Endothelial cell of umbilical vein (primary cell): ENCODE measurements at regions not wholly inside any gene's neighbourhood (a gene's known extent, or its start where the extent isn't known, plus 50 kb on each side); places are given as distances from the start of the nearest gene placed in this dataset.

ENCODE experiments used
- GATA2 ChIP-seq: IDR thresholded peaks from 2 replicates; pipeline ENCODE4 v1.7.0; 2011; ENCODE audit warnings: low read depth, mild to moderate bottlenecking, moderate library complexity, mixed read lengths, low read length; ENCODE audit not compliant: insufficient read length, insufficient read depth
- POLR2A ChIP-seq: IDR thresholded peaks from 2 replicates; pipeline ENCODE4 v1.6.1; 2012; ENCODE audit warnings: low read depth, mild to moderate bottlenecking, control low read depth, low read length

DNA sequence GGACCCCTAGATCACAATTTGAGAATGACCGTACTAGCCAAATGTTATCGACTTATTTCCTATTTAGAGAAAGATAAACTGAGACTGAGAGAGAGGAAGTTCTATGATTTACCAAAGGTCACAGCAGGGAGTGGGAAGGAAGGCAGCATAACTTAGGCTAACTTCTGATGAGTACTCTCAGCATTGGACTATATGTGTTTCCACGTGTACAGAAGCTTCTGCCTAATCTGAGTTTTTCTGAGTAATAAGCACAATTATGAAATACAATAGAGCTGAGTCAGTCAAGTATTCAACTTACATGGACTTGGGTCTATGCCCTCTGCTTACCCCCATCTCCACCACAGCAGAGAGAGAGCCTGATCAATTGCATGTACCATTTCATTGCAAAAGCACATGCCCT, 88.1 kb upstream of the HIVEP3 start:
- TF ChIP-seq GATA2: no peak
- TF ChIP-seq POLR2A: no peak
